Activated CD4-positive, alpha-beta memory T cell treated with anti-CD3 and anti-CD28 coated beads for 36 hours (primary cell): ENCODE measurements at regions not wholly inside any gene's neighbourhood (a gene's known extent, or its start where the extent isn't known, plus 50 kb on each side); places are given as distances from the start of the nearest gene placed in this dataset.

ENCODE experiments used
- CTCF ChIA-PET: fragments of 350-600 bp; sonication (Branson Sonifier 250); formaldehyde crosslinking; loops from one replicate; lab custom pipeline; 2021; ENCODE audit warnings: antibody characterized with exemption, inconsistent platforms; lab: Charles Lee
- POLR2A ChIA-PET: fragments of 350-600 bp; sonication (Branson Sonifier 250); formaldehyde crosslinking; loops from one replicate; lab custom pipeline; 2021; ENCODE audit warnings: antibody characterized with exemption; lab: Charles Lee
- DNase-seq: peaks from one replicate; pipeline ENCODE4 v3.0.0-alpha.2; 2020
- H3K27ac Mint-ChIP-seq: one replicate; pipeline ENCODE4 v1.8.0; 2021; ENCODE audit warnings: mixed read lengths
- H3K27me3 Mint-ChIP-seq: one replicate; pipeline ENCODE4 v1.8.0; 2021; ENCODE audit warnings: mixed read lengths
- H3K36me3 Mint-ChIP-seq: one replicate; pipeline ENCODE4 v1.8.0; 2021; ENCODE audit warnings: mixed read lengths
- H3K4me1 Mint-ChIP-seq: one replicate; pipeline ENCODE4 v1.8.0; 2021; ENCODE audit warnings: low read depth, mixed read lengths
- H3K4me3 Mint-ChIP-seq: one replicate; pipeline ENCODE4 v1.8.0; 2021; ENCODE audit warnings: mild to moderate bottlenecking, mixed read lengths
- H3K9me3 Mint-ChIP-seq: one replicate; pipeline ENCODE4 v1.8.0; 2021; ENCODE audit warnings: mixed read lengths
- intact Hi-C: fragments of 100-400 bp; cut with micrococcal nuclease; formaldehyde crosslinking; loops from one replicate; pipeline ENCODE4 v1.15.1; 2023

DNA sequence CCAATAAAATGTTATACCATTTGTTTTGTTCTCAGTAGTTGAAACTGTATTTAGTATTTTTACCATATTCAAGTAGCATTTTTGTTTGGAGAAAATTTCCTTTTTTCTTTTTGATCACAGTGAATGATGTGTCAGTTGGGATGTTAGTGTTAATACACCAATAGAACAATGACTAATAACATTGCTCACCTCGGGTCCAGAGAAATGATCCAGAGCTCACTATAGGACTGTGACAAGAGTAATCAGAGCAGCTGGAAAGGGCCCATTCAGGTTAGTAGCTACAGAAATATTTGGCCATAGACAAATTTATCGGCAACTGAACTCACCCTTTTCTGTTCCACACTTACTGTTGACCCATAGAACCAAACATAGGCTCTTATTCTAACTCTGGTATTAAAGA, 989.2 kb downstream of the TLE4 start:
- Mint-ChIP-seq H3K4me3 (no peak overlapping the region), H3K27me3 (no peaks in the 10 kb centered on the region), H3K27ac (no peak overlapping the region), H3K36me3 (no peaks in the 10 kb centered on the region), H3K9me3 (peaks cover 11% of the 10 kb centered on the region), H3K4me1 (no peaks in the 10 kb centered on the region)
- intact Hi-C loops, result no loop called here
- no peak for DNase-seq
- POLR2A ChIA-PET, result no interaction called here
- CTCF ChIA-PET, result no interaction called here

GRCh38 chr9:80557256-80557655, 985.5 kb downstream of the TLE4 start:
- intact Hi-C loops, result no loop called here
- DNase-seq, result no peak
- Mint-ChIP-seq H3K27ac (no peak overlapping the region), H3K36me3 (no peaks in the 10 kb centered on the region), H3K9me3 (peaks cover 3% of the 10 kb centered on the region), H3K27me3 (no peaks in the 10 kb centered on the region), H3K4me3 (no peak overlapping the region), H3K4me1 (no peaks in the 10 kb centered on the region)
- ChIA-PET POLR2A (no interaction called here), CTCF (no interaction called here)

- ChIA-PET POLR2A (no interaction called here), CTCF (no interaction called here)
- Mint-ChIP-seq H3K9me3 (no peaks in the 10 kb centered on the region), H3K27ac (no peak overlapping the region), H3K4me3 (no peak overlapping the region), H3K27me3 (no peaks in the 10 kb centered on the region), H3K4me1 (no peaks in the 10 kb centered on the region), H3K36me3 (no peaks in the 10 kb centered on the region)
- DNase-seq, result no peak
- intact Hi-C loops, result no loop called here
Measured at GRCh38 chr9:80556631-80557030, 984.9 kb downstream of the TLE4 start.

DNA sequence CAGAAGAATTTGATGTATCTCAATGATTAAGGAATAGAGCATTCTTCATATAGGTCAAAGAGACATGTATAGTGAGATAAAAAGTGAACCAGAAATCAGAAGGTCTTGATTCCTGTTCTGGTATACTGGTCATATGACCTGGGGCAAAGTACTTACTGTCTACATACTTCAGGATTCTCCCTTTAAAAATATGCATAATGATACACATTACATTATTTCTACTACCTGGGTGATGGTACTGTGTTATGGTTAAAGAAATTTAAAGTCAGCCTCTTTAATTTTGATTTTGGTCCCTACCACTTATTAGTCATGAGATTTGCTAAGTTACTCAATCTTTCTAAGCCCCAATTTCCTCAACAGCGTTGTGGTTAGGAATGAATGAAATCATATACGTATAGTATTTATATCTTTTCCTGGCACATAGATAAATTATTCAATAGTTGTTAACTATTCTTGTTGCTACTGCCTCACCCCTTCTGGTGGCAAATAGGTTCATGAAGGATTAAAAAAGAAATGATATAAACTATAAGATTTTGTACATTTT, 984.1 kb downstream of the TLE4 start:
- H3K27ac Mint-ChIP-seq, result no peak overlapping the region
- H3K27me3 Mint-ChIP-seq, result no peaks in the 10 kb centered on the region
- H3K36me3 Mint-ChIP-seq, result no peaks in the 10 kb centered on the region
- intact Hi-C loops, result no loop called here
- no peak overlapping the region for H3K4me3 Mint-ChIP-seq
- no peak for DNase-seq
- ChIA-PET CTCF (no interaction called here), POLR2A (no interaction called here)
- H3K4me1 Mint-ChIP-seq, result no peaks in the 10 kb centered on the region
- H3K9me3 Mint-ChIP-seq, result no peaks in the 10 kb centered on the region

GRCh38 chr9:80554856-80555255, 983.1 kb downstream of the TLE4 start:
- POLR2A ChIA-PET, result no interaction called here
- Mint-ChIP-seq H3K4me1 (no peaks in the 10 kb centered on the region), H3K27me3 (no peaks in the 10 kb centered on the region), H3K9me3 (no peaks in the 10 kb centered on the region), H3K36me3 (no peaks in the 10 kb centered on the region), H3K4me3 (no peak overlapping the region), H3K27ac (no peak overlapping the region)
- CTCF ChIA-PET, result no interaction called here
- DNase-seq, result no peak
- intact Hi-C loops, result no loop called here

DNA sequence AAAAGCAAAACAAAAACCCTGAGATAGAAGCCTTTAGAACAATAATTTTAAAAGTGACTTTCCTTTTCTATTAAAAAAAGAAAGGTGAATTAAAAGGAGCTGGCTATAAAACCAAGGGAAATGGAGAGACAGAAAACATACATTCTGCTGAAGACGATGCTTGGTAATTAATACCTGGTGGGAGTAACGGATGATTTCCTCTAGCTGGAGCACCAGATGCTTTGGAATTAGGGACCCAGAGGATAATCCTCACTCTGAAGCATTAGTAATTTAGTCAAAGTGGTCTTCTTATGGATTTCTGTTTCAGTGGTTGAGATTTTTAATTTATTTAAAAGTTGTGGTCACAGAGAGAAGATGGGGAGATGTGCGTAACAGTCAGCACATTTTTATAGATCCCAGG, 982.5 kb downstream of the TLE4 start:
- ChIA-PET POLR2A (no interaction called here), CTCF (no interaction called here)
- Mint-ChIP-seq H3K4me1 (no peaks in the 10 kb centered on the region), H3K9me3 (no peaks in the 10 kb centered on the region), H3K36me3 (no peaks in the 10 kb centered on the region), H3K27ac (no peak overlapping the region), H3K4me3 (no peak overlapping the region), H3K27me3 (no peaks in the 10 kb centered on the region)
- no peak for DNase-seq
- intact Hi-C loops, result no loop called here

DNA sequence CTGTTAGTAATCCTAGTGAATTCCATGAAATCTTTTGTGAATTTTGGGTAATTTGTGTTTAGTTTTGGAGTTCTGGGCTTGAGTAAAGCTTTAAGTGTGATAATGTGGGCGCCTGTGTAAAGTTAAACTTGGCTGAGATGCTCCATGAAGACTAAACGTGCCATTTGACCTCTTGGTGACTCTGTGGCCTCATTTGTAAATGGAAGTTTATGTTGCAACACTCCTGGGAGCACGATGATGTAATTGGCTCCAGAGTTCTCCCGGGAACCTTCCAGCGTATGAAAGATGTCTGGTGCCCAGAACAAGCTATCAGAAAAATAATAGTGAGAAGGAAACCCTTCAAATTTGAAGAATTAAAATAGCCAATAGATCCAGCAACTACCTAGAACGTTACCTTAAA, 981.2 kb downstream of the TLE4 start:
- H3K27ac Mint-ChIP-seq, result no peak overlapping the region
- DNase-seq, result no peak
- ChIA-PET POLR2A (no interaction called here), CTCF (no interaction called here)
- H3K4me3 Mint-ChIP-seq, result no peak overlapping the region
- intact Hi-C loops, result no loop called here
- no peaks in the 10 kb centered on the region for H3K36me3 Mint-ChIP-seq
- no peaks in the 10 kb centered on the region for H3K4me1 Mint-ChIP-seq
- H3K9me3 Mint-ChIP-seq, result no peaks in the 10 kb centered on the region
- no peaks in the 10 kb centered on the region for H3K27me3 Mint-ChIP-seq

DNA sequence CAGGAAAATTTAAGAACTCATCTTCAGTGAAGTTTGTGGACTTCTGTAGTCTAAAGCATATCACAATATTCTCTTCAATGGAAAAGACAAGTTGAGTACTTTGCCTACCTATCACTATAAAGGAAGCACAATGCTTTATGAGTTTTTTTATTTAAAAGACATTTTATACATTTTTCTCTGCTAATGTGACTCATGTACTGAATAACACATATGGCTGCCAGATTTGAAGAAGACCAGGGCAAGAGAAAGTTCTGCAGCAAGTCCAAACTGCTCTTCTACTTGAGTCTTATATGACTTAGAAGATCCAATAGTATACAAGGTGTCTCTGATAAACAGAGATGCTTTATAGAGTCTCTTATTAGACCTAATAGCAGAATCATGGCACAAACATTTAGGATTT, 978.4 kb downstream of the TLE4 start:
- H3K4me3 Mint-ChIP-seq, result no peak overlapping the region
- H3K4me1 Mint-ChIP-seq, result no peaks in the 10 kb centered on the region
- no peaks in the 10 kb centered on the region for H3K9me3 Mint-ChIP-seq
- ChIA-PET POLR2A (no interaction called here), CTCF (no interaction called here)
- no peak overlapping the region for H3K27ac Mint-ChIP-seq
- H3K36me3 Mint-ChIP-seq, result no peaks in the 10 kb centered on the region
- intact Hi-C loops, result no loop called here
- no peak for DNase-seq
- no peaks in the 10 kb centered on the region for H3K27me3 Mint-ChIP-seq

GRCh38 chr9:80547613-80548012, 975.8 kb downstream of the TLE4 start:
- H3K9me3 Mint-ChIP-seq, result peaks cover 2% of the 10 kb centered on the region
- ChIA-PET CTCF (no interaction called here), POLR2A (no interaction called here)
- H3K4me1 Mint-ChIP-seq, result no peaks in the 10 kb centered on the region
- H3K36me3 Mint-ChIP-seq, result no peaks in the 10 kb centered on the region
- no peak for DNase-seq
- intact Hi-C loops, result no loop called here
- H3K27me3 Mint-ChIP-seq, result no peaks in the 10 kb centered on the region
- no peak overlapping the region for H3K4me3 Mint-ChIP-seq
- H3K27ac Mint-ChIP-seq, result no peak overlapping the region

- no peak for DNase-seq
- H3K4me1 Mint-ChIP-seq, result no peaks in the 10 kb centered on the region
- CTCF ChIA-PET, result no interaction called here
- H3K36me3 Mint-ChIP-seq, result no peaks in the 10 kb centered on the region
- H3K27me3 Mint-ChIP-seq, result no peaks in the 10 kb centered on the region
- H3K4me3 Mint-ChIP-seq, result no peak overlapping the region
- no peak overlapping the region for H3K27ac Mint-ChIP-seq
- POLR2A ChIA-PET, result no interaction called here
- peaks cover 2% of the 10 kb centered on the region for H3K9me3 Mint-ChIP-seq
- intact Hi-C loops, result no loop called here
Measured at GRCh38 chr9:80540387-80540786, 968.6 kb downstream of the TLE4 start.

GRCh38 chr9:80538976-80539375, 967.2 kb downstream of the TLE4 start:
- Mint-ChIP-seq H3K4me3 (no peak overlapping the region), H3K27ac (no peak overlapping the region), H3K9me3 (peaks cover 7% of the 10 kb centered on the region), H3K4me1 (no peaks in the 10 kb centered on the region), H3K27me3 (no peaks in the 10 kb centered on the region), H3K36me3 (no peaks in the 10 kb centered on the region)
- CTCF ChIA-PET, result no interaction called here
- POLR2A ChIA-PET, result no interaction called here
- no peak for DNase-seq
- intact Hi-C loops, result no loop called here

DNA sequence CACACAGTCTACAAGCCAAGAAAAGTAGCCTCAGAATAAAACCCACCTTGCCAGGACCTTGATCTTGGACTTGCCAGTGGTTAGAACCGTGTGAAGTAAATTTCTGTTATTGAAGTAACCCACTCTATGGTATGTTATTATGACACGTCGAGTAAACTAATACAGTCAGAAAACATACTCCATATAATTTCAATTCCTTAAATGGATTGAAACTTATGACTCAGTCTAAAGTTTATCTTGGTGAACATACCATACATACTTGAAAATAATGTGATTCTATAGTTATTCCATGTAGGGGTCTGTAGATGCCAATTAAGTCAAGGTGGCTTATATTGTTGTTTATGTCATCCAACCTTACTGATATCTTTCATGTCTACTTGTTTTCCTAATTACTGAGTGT, 950.7 kb downstream of the TLE4 start:
- POLR2A ChIA-PET, result no interaction called here
- intact Hi-C loops, result no loop called here
- no peak for DNase-seq
- CTCF ChIA-PET, result no interaction called here
- Mint-ChIP-seq H3K4me1 (no peaks in the 10 kb centered on the region), H3K27me3 (no peaks in the 10 kb centered on the region), H3K4me3 (no peak overlapping the region), H3K36me3 (peaks cover 1% of the 10 kb centered on the region), H3K27ac (no peak overlapping the region), H3K9me3 (peaks cover 16% of the 10 kb centered on the region)

DNA sequence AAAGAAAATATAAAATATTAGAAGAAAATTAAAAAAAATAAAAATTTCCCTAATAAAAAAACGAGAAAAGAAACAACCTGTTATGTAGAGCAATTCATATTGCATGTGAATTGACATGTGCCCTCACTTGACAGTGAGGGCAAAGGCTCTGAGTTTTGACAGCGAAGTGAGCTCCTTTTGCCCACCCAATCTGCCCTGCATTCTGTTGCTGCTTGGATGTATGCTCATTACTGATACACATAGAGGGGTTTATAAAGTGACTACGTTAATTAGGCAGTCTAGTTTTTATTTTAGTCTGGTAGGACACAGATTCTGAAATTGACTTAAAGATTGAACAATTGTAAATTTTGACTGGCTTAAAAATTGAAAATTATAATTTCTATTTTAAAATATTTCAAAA, 949.4 kb downstream of the TLE4 start:
- intact Hi-C loops, result no loop called here
- CTCF ChIA-PET, result no interaction called here
- H3K27me3 Mint-ChIP-seq, result no peaks in the 10 kb centered on the region
- no peak overlapping the region for H3K4me3 Mint-ChIP-seq
- H3K36me3 Mint-ChIP-seq, result peaks cover 1% of the 10 kb centered on the region
- no peak overlapping the region for H3K27ac Mint-ChIP-seq
- POLR2A ChIA-PET, result no interaction called here
- peaks cover 14% of the 10 kb centered on the region for H3K9me3 Mint-ChIP-seq
- no peaks in the 10 kb centered on the region for H3K4me1 Mint-ChIP-seq
- DNase-seq, result no peak

- intact Hi-C loops, result no loop called here
- ChIA-PET POLR2A (no interaction called here), CTCF (no interaction called here)
- peaks cover 18% of the 10 kb centered on the region for H3K9me3 Mint-ChIP-seq
- H3K4me1 Mint-ChIP-seq, result no peaks in the 10 kb centered on the region
- H3K36me3 Mint-ChIP-seq, result peaks cover 1% of the 10 kb centered on the region
- no peak overlapping the region for H3K4me3 Mint-ChIP-seq
- no peak overlapping the region for H3K27ac Mint-ChIP-seq
- no peak for DNase-seq
- H3K27me3 Mint-ChIP-seq, result no peaks in the 10 kb centered on the region
Measured at GRCh38 chr9:80520231-80520630, 948.5 kb downstream of the TLE4 start.
